Central memory CD4-positive, alpha-beta T cell (primary cell): ENCODE measurements at regions not wholly inside any gene's neighbourhood (a gene's known extent, or its start where the extent isn't known, plus 50 kb on each side); places are given as distances from the start of the nearest gene placed in this dataset.
"Not testable (repeated sequence)": the region's sequence is repeated elsewhere in the genome, so short reads cannot be mapped to it uniquely, and the experiment has no call there.

Experiments used
- DNase-seq: peaks from one replicate; pipeline ENCODE4 v3.0.0; 2022

DNA sequence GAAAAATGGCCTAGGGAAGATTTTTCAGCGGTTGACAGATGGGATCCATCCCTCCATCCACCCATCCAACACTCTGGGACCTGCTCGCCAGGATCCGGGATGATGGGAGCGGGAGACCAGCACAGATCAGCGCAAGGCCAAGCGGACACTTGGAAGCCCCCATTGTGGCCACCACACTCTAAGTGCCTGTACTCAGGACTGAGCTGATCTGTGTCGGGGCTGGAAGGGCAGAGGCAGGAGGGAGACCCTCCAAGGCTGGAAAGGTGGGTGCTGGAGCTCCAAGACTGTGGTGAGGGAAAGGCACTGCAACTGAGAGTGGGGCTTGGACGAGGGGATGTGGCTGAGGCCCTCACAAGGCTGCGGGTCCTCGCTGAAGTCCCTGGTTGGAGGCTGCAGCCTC is 91.8 kb upstream of the TRPM1 start:
- no peak for DNase-seq

DNA sequence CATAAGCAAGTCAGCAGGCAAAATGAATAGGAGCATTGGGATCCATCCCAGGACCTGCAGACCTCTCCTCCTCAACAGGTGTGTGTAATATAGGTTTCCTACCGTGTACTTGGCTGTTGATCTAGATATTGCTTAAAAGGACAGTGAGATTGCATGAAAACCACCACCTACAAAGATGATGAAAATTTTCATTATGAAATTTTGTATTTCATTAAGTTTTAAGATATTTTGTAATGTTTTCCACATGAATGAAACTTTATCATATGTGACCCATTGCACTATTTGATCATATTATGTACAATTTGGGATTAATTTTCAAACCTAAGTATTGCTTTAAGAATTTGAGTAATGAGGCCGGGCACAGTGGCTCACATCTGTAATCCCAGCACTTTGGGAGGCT is 94.3 kb upstream of the TRPM1 start:
- DNase-seq = no peak

DNA sequence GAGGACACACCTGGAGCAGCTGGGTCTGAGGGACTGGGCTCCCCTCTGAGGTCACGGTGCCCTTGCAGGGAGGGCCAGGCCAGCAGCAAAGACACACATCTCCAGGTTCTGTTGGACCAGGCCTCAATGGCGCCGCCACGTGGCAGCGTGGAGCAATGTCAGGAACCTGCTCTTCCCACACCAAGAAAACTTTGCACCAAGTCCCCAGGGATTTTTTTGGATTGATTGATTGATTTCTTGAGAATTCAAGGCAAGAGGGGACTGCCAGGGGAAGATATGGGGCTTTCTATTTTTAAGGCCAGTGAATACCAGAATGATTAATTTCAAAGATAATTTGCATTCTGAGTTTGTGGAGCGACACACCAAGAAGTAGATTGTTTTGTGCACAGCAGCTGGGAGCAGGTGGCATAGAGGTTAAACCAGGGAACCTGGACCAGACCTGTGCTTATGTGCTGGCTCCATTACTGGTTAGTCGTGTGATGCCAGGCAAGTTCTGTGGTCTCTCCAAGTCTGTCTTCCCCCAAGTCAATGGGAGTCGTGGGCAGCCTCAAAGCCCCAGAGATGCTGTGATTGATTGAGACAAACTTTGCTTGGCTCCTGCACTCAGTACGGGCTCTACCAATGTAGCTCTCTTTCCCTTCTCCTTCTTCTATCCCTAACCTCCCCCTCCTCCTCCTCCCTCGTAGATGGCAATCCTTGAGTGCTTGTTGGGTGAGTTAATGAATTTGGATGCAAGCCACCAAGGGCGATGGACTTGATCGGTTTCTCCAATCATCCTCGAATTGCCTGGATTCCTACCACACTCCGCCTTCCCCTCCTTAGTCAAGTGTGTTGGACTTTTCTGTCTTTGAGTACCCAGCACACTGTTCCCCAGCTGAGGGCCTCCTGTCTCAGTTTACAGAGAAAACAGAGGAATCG is 96.2 kb upstream of the TRPM1 start:
- peak; percentile 30 for DNase-seq

DNA sequence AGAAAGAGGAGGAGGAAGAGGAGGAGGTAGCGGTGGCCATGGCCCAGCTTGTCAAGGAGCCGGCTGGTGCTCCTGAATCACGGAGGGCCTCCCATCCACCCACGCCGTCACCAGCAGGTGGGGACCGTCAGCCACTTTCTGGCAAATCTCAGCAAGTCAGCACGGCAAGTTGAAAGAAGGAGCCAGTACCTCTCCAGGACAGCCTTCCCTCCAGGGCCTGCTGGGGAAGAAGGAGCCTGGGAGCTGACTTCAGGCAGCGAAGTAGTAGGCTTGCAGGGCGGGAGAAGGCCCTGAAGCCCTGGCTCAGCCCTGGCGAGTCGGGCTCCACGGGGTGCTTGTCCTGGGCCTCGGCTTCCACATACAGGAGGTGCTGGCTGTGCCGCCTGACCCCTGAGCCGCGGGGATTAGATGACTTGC is 99.2 kb upstream of the TRPM1 start:
- DNase-seq = peak; percentile 65

DNA sequence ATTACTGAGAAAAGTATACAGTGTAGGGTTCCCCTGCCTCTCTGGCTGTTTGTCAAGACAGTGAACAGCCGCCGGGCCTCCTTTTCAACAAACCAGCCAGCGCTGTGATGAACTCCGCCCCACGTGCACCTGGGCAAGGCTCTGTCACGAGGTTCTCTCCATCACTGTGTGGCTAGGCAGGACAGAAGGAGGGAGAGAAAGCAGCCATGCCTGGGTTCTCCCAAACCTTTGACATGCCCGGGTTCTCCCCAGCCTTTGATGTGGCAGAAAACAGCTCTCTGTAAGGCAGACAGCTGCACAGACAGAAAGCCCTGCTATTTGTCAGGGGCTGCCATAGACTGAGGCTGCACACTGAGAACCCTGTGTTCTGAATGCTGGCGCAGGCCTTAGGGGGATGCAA is 101.4 kb upstream of the TRPM1 start:
- no peak for DNase-seq

DNA sequence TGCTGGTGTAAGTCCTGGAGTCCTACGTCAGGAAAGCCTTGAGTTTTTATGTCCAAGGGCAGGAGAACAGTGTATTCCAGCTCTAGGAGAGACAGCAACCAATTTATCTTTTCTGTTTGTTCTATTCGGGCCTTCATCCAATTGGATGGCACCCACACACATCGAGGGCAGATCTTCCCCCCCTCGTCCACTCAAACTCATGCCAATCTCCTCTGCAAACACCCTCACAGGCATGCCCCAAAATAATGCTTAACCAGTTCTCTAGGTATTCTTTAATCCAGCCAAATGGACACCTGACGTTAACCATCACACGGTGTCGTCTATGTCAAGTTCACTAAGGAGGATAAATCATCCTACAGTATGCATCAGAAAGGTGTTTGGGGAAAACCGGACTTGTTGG is 102.5 kb upstream of the TRPM1 start:
- DNase-seq = no peak

DNA sequence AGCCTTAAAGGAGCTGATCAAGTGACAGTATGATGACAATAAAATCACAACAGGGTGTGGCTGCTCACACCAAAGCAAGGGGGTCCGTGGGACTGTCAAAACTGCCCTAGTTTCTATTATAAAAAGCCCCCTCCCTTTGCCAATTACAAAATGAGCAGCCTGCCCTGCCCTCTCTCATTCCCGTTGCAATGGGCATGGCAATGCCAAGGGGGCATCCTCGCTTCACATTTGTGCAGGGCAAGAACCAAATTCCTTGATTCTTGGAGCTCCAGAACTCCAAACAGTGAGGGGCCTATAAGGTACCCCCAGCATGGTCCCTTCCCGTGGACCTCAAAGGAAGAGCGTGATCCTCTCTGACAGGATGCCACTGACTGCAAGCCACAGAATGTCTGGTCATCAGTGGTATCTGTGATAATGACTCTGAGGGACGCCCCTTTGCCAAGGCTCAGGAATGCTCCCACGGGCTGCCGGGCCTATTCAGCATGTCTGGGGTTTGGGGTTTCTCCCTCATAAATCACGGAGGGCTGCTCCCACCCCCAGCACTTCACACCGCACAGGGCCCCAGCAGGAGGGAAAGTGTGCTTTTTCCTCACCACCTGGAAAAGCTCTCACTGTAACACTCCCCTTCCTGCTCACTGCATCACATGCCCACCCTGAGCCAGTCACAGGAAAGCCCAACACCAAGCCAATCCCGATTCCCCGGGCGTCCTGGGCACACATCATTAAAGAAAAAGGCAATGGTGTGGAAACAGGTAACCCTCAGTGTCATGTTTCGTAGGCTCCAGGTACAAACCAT is 105.1 kb upstream of the TRPM1 start:
- DNase-seq = no peak

DNA sequence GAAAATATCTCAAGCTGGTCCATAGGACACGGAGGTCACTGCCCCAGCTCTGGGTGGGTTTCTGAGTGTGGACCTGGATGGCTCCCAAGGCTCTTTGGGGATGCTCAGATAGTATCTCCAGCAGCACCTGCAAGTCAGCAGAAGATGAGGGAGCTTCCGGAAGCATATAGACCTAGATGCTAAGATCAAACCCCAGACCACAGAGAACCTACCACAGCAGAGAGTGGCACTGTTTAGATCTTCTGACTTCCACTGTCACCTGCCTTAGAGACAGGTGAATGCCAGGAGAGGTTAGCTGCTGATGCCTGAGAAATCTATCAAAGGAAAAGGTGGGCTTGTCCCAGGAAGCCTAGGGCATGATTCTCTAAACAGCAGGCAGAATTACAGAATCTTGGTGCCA is 105.7 kb upstream of the TRPM1 start:
- peak; percentile 62 for DNase-seq

DNA sequence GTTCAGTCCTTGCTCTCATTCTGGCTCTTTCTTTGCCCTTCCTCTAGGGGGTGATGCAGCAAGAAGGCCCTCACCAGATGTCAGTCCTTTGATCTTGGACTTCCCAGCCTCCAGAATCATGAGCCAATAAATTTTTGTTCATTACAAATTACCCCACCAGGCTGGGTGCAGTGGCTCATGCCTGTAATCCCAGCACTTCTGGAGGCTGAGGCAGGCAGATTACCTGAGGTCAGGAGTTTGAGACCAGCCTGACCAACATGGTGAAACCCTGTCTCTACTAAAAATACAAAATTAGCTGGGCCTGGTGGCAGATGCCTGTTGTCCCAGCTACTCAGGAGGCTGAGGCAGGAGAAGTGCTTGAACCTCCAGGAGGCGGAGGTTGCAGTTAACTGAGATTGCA is 106.3 kb upstream of the TRPM1 start:
- DNase-seq = not testable (repeated sequence)

DNA sequence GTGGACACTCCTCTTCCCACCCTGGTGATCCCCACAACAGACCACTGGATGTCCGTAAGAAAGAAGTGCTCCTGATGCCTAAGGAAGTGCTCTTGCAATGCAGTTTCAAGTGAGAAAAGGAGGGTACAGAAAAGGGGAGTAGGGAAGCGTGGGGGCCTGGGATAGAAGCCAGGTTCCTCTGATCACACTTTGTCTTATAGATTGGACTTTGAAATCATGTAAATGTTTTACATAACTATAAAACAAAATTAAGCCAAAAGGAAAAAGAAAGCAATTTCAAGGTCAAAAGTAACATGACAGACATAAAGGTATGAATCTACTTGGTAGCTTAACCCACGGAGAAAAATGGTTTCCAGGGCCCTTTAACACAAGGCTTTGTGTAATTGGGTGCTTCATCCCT is 107.3 kb upstream of the TRPM1 start:
- DNase-seq = no peak

DNA sequence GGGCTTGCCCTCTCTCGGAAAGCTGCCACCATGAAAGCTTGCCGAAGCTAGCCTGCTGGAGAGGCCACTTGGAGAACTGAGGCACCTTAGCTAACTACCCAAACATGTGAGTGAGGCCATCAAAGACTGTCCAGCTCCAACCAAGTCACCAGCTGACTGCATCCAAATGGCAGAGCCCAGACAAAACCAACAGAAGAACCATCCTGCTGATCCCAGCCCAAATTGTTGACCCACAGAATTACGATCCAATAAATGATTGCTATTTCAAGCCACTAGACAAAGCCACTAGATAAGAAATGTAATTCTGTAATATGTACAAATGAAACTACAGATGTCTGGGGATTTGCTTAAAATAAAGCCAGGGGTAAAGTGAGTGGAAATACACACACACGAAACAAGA is 109.8 kb upstream of the TRPM1 start:
- DNase-seq = no peak

DNA sequence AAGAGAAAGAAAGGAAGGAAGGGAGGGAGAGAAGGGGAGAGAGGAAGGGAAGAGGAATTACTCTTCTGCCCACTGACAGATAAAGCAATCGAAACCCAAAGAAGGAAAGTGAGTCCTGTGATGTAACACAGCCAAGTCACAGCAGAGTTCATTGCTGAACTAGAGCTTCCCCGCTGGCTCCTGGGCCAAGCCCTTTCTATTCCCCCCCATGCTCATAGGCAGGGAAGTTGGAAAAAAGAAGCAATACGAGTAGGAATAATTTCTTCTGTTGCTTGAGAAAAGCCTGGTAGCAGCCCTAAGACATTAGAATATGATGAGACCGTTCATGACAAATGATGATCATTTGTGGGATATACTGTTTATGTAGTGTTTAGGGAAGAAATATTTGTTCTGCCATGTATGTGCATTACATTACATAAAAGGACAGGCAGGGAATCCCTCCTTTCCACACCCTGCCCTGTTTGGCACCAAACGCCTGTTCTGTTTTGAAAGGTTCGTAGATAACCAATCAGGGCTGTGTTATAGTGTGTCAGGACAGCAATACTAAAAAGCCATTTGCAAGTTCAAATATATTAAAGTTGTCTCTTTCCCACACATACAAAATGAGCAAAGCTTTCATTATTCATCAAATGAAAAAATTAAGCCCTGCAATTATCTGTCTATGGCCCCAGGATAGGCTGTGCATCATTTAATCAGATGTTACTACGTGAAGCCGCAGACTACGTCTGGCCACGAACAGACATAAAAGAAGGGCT is 111.0 kb upstream of the TRPM1 start:
- DNase-seq = no peak

DNA sequence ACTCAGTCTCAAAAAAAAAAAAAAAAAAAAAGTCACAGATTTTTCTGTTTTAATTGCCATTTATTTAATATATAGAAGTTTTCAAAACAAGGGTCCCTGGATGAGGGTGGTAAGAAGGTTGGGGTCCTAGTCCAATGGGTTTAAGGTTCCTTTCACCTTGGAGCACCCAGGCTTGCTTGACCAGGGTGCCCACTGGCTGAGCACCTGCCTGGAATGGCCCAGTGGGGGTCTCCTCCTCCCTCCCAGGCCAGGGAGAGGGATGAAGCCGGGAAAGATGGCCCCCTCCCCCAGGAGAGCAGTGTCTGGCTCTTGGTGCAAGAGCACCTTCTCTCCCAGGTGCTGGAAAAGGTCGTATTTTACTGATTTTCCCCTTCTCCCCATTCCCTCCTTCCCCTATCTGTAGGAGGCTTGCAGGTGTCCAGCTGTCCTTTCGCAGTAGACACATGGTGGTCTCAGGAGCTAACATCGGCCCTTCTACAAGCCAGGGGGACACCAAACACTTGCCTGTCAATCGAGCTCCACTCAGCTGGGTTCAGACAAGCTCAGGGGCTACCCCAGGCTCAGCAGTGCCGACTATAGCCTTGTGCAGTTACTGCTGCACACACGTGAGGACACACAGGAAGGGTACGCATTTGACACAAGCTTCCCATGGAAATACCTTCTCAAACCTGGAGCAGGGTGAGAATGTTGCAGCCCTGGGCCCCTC is 112.3 kb upstream of the KLF13 start:
- no peak for DNase-seq

DNA sequence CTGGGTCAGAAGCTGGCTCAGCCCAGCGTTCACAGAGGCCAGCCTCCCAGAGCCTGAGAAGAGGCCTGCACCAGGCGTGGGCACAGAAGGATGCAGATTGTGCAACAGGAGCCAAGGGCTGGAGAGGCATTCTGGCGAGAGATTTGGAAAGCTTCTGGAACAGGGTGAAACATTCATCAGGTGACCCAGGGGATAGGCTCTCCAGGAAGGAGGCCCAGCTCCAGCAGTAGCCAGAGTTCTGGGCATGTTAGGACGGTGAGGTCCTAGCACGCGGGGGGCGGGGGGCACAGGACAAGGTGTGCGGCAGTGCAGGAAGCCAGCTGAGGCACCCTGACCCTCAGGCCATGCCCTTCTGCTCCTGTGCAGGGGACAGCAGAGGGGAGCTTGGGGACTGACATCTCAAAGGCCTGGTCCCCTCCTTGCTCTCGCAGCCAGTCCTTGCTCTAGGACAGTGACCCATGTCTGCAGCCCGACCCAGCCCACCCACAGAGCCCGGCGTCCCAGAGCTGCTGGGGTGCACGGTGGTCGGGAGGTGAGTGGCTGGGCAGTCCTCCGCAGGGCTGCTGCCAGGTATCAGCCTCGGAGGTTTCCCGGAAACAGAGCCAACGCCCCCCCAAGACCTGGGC is 111.7 kb upstream of the KLF13 start:
- no peak for DNase-seq

DNA sequence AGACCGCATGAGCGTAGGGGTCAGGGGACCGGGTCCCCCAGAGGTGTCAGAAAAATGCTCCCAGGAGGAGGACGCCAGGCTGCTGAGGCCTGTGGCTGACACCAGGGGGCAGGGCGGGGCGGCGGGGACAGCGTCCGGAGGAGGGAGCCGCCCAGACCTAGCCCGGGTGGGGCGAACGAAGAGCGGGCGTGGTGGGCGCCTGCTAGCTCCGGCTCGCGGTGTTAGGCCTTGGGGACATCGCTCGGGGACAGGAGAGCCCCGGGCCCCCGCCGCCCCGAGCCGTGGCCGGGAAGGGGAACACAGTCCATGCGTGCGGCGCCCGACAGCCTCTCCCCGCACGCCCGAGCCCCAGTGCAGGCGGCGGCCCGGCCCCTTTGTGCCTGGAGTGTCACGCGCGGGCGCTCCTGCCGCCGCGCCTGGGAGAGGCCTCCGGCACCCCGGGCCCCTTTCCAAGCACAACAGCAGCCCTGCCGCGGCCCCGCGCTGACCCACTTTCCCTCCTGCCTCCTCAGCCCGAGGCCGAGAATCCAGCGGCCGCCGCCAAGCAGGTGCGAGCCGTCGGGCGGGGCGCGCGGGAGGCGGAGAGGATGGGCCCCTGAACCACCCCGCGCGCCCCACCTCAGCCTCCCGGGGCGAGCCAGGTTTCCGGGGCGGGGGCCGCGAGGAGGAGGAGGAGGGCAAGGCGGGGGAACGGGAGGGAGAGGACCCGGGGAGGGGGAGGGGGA is 111.0 kb upstream of the KLF13 start:
- peak; percentile 71 for DNase-seq

DNA sequence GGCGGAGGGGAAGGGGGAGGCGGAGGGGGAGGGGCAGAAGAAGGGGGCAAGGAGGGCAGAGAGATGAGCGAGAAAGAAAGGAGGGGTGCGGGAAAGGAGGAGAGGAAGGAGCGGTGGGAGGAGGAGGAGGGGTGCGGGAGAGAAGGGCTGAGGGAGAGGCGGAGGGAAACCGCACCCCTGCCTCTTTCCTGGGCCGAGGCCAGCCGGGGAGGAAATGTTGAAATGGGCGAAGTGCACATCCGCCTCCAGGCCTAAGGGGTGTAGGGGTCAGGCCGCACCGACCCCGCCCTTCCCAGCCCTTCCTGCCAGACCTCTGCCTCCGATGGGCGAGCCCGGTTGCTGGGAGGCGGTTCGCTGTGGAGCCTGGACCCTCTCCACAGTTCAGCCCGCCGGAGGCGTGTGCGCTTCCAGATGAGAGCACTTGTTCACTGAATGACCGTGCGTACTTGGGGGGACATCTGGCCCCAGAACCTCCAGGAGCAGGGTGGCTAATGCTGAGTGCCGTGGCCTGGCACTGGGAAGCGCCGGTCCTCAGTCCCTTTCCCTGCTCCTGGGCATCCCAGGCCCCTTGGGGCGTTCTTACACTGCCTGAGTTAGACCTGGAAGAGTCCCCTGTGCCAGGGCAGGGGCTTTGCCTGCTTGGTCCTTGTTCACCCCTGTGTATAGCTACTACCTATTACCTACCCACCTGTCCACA is 110.3 kb upstream of the KLF13 start:
- DNase-seq = no peak

DNA sequence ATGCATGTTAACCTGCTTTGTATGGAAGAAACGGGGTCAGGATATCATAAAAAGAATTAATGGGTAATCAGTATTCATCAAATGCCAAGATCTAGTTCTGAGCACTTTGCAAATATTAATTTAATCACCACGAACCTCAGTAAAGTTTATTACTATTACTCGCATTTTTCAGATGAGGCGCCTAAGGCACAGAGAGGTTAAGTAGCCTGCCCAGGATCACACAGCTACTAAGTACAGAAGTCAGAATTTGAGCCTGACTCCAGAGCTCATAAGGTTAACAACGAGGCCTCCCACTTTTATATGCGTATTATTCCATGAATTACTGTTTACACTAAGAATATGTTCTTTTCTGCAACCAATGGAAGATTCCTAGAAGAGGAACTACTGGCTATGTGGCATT is 109.6 kb upstream of the KLF13 start:
- DNase-seq = no peak

DNA sequence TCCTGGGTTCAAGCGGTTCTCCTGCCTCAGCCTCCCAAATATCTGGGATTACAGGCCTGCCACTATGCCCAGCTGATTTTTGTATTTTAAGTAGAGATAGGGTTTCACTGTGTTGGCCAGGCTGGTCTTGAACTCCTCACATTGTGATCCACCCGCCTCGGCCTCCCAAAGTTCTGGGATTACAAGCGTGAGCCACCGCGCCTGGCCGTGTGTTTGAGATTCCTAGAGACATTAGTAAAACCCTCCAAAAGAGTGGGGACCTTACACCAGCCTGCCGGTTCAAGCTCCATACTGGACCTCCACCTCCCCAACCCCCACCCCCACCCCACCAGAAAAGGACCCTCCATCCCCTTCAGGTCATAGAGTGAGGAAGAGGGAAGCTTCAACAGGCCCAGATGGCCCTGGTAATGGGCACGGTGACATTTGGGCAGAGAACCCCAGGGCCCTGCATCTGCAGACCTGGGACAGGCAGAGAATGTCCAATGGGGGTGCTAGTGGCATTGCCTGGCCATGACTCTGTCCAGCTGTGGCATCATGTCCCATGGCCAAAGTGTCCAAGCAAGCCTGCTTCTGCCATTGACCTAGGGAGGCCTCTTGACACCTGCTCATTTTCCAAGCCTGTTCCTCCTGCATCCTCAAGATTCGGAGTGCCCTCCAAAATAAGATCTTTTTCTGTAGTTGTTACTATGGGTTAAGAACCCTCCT is 108.9 kb upstream of the KLF13 start:
- DNase-seq = no peak

DNA sequence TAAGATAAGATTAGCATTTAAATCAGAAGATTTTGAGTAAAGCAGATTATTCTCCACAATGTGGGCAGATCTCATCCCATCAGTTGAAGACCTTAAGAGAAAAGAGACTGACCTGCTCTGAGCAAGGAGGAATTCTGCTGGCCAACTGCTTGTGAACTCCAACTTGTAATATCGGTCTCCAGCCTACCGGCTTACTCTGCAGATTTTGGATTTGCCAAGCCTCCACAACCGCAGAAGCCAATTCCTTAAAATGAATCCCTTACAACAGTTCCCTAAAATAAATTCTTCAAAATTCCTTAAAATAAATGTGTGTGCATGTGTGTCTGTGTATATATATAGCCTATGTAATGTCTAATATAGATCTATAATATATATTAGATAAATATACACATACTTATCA is 107.4 kb upstream of the KLF13 start:
- no peak for DNase-seq

DNA sequence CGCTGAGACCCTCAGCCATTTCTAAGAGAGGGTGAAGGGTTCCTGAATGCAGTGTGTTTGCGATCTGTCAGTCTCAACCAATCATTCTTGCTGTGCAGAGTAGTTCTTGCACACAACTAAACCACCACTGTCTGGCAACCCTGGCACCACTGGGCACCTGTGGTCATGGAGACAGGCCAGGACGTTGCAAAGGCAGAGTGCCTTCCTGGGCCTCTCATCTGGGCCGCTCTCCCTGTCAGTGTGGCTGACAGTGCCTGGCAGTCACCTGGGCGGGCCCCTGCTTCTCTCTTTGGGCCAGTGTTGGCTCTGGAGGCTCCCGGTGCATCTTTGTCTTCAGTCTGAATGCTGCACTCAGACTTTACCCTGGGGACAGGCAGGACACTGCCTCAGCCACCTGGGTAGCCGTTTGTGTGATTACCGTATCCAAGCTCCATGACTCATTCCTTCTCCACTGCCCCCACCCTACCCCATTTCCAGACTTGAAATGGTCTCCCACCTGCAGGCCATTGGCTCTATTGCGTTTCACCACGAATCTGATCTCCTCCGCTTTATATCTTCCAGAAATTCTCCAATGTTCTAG is 104.6 kb upstream of the KLF13 start:
- DNase-seq = no peak
